HepG2 (cell line): ENCODE measurements at regions not wholly inside any gene's neighbourhood (a gene's known extent, or its start where the extent isn't known, plus 50 kb on each side); places are given as distances from the start of the nearest gene placed in this dataset.
A peak's percentile ranks its signal among the peaks of the same experiment; 100 is the strongest.

Experiments used
- ARNT2 ChIP-seq: sonication (generic); formaldehyde crosslinking; IDR thresholded peaks from 2 replicates; pipeline ENCODE4 v1.8.0; 2022; ENCODE audit warnings: mild to moderate bottlenecking, low read depth, missing genetic modification reagents, moderate library complexity
- CEBPB ChIP-seq: IDR thresholded peaks from 2 replicates; pipeline ENCODE4 v1.6.1; 2011; ENCODE audit warnings: low read depth, low read length, improper control_type of control experiment, borderline replicate concordance
- CENPBD1 ChIP-seq: sonication (generic); formaldehyde crosslinking; IDR thresholded peaks from 2 replicates; pipeline ENCODE4 v1.8.0; 2022; ENCODE audit warnings: missing genetic modification reagents, low read depth, mild to moderate bottlenecking, borderline replicate concordance
- CHD2 ChIP-seq: IDR thresholded peaks from 2 replicates; pipeline ENCODE4 v1.6.1; 2011; ENCODE audit warnings: low read depth, low read length, improper control_type of control experiment
- FUBP1 ChIP-seq: sonication (generic); formaldehyde crosslinking; IDR thresholded peaks from 2 replicates; pipeline ENCODE4 v1.5.1; 2020; ENCODE audit warnings: missing genetic modification reagents, mild to moderate bottlenecking, borderline replicate concordance
- HMGXB3 ChIP-seq: sonication (generic); formaldehyde crosslinking; IDR thresholded peaks from 2 replicates; pipeline ENCODE4 v1.4.0; 2020; ENCODE audit warnings: missing genetic modification reagents, borderline replicate concordance
- HNRNPH1 ChIP-seq: fragments of 200-400 bp; formaldehyde crosslinking; optimal IDR thresholded peaks from 2 replicates; pipeline ENCODE3; 2017; ENCODE audit warnings: mild to moderate bottlenecking, low read depth, low read length
- HOXA5 ChIP-seq: sonication (generic); formaldehyde crosslinking; IDR thresholded peaks from 2 replicates; pipeline ENCODE4 v1.4.0; 2020; ENCODE audit warnings: missing genetic modification reagents
- MXD3 ChIP-seq: IDR thresholded peaks from 2 replicates; pipeline ENCODE4 v1.6.1; 2016; ENCODE audit warnings: mild to moderate bottlenecking, missing biosample characterization, missing genetic modification reagents
- PBX3 ChIP-seq: sonication (generic); formaldehyde crosslinking; IDR thresholded peaks from 2 replicates; pipeline ENCODE4 v1.8.1; 2023; ENCODE audit warnings: missing genetic modification reagents, inconsistent platforms, borderline replicate concordance
- RARA ChIP-seq: IDR thresholded peaks from 2 replicates; pipeline ENCODE4 v1.6.1; 2016; ENCODE audit warnings: missing genetic modification reagents, missing compliant biosample characterization
- RBFOX2 ChIP-seq: fragments of 200-400 bp; formaldehyde crosslinking; IDR thresholded peaks from 2 replicates; pipeline ENCODE4 v1.6.1; 2017; ENCODE audit warnings: low read depth, mild to moderate bottlenecking, low read length
- TEF ChIP-seq: sonication (generic); formaldehyde crosslinking; IDR thresholded peaks from 2 replicates; pipeline ENCODE4 v1.5.0; 2020; ENCODE audit warnings: missing genetic modification reagents
- TERF1 ChIP-seq: sonication (generic); formaldehyde crosslinking; IDR thresholded peaks from 2 replicates; pipeline ENCODE4 v1.8.0; 2022; ENCODE audit warnings: mild to moderate bottlenecking, missing genetic modification reagents, moderate library complexity
- ZNF234 ChIP-seq: sonication (generic); formaldehyde crosslinking; conservative IDR thresholded peaks from 2 replicates; pipeline ENCODE4 v1.5.1; 2020; ENCODE audit warnings: mild to moderate bottlenecking, missing genetic modification reagents
- ZNF256 ChIP-seq: sonication (generic); formaldehyde crosslinking; conservative IDR thresholded peaks from 2 replicates; pipeline ENCODE4 v1.4.0; 2020; ENCODE audit warnings: missing genetic modification reagents
- ZNF264 ChIP-seq: sonication (generic); formaldehyde crosslinking; IDR thresholded peaks from 2 replicates; pipeline ENCODE4 v1.4.0; 2020; ENCODE audit warnings: missing genetic modification reagents
- ZNF337 ChIP-seq: sonication (generic); formaldehyde crosslinking; IDR thresholded peaks from 2 replicates; pipeline ENCODE4 v1.5.1; 2020; ENCODE audit warnings: missing genetic modification reagents, low read depth, mild to moderate bottlenecking, borderline replicate concordance
- ZNF780A ChIP-seq: sonication (generic); formaldehyde crosslinking; IDR thresholded peaks from 2 replicates; pipeline ENCODE4 v1.8.0; 2022; ENCODE audit warnings: mild to moderate bottlenecking, missing genetic modification reagents, moderate library complexity
- ZNF850 ChIP-seq: sonication (generic); formaldehyde crosslinking; conservative IDR thresholded peaks from 2 replicates; pipeline ENCODE4 v1.9.0; 2021; ENCODE audit warnings: mild to moderate bottlenecking, missing genetic modification reagents

GRCh38 chrX:30992381-30992904 is 79.4 kb downstream of the FTHL17 start (continued):
- no peak for TF ChIP-seq PBX3 (CRISPR knock-in tag)
- TF ChIP-seq RBFOX2, result no peak
- no peak for TF ChIP-seq TERF1
- no peak for TF ChIP-seq FUBP1
- no peak for TF ChIP-seq ZNF780A (CRISPR knock-in tag)
- no peak for TF ChIP-seq HNRNPH1
- no peak for TF ChIP-seq ZNF264 (CRISPR knock-in tag)
- TF ChIP-seq CEBPB, result no peak
- peak; percentile 55 for TF ChIP-seq RARA (CRISPR knock-in tag)
- no peak for TF ChIP-seq MXD3 (CRISPR knock-in tag)
- TF ChIP-seq ZNF337 (CRISPR knock-in tag), result no peak
- no peak for TF ChIP-seq ZNF850 (CRISPR knock-in tag)
- no peak for TF ChIP-seq CHD2
- no peak for TF ChIP-seq HMGXB3 (CRISPR knock-in tag)
- TF ChIP-seq TEF (CRISPR knock-in tag), result no peak
- no peak for TF ChIP-seq ARNT2 (CRISPR knock-in tag)
- TF ChIP-seq CENPBD1 (CRISPR knock-in tag), result no peak
- no peak for TF ChIP-seq HOXA5 (CRISPR knock-in tag)
- TF ChIP-seq ZNF256, result no peak
- no peak for TF ChIP-seq ZNF234 (CRISPR knock-in tag)
